HCT116 (cell line): ENCODE measurements at regions not wholly inside any gene's neighbourhood (a gene's known extent, or its start where the extent isn't known, plus 50 kb on each side); places are given as distances from the start of the nearest gene placed in this dataset.

ENCODE experiments used
- ATAC-seq: fragments of 200-7000 bp; cut with Tn5 transposase; 2 replicates; pipeline ENCODE4 v1.9.1; 2020; ENCODE audit warnings: mild to moderate bottlenecking, moderate library complexity
- BruUV-seq: library from RNA; stranded (reverse); fragments of 400-500 nt; replicated peaks from 2 replicates; lab custom pipeline; 2021; lab: Mats Ljungman, UMichigan
- CTCF ChIA-PET: fragments of 300-600 bp; sonication (Branson Sonifier 250); formaldehyde crosslinking; loops from one replicate; lab custom pipeline; 2021; ENCODE audit warnings: antibody characterized with exemption; lab: Charles Lee
- POLR2A ChIA-PET: fragments of 300-600, 350-600 bp; sonication (Branson Sonifier 250); formaldehyde crosslinking; loops from one replicate; lab custom pipeline; 2021; ENCODE audit warnings: antibody characterized with exemption; lab: Charles Lee
- RAD21 ChIA-PET, 2 experiments: fragments of 300-600 bp; sonication (Branson Sonifier 250); formaldehyde crosslinking; loops; one replicate each; lab custom pipeline; 2023; ENCODE audit warnings: low total read pairs in 2 of 2; ENCODE audit not compliant: uncharacterized antibody in 2 of 2, unreplicated experiment in 2 of 2, low non-redundant PET in 1 of 2; lab: Charles Lee
- DNase-seq: peaks from one replicate; pipeline ENCODE4 v3.0.0-alpha.2; 2010; ENCODE audit warnings: low read depth, low spot score
- H2AFZ ChIP-seq: fragments of 200-600 bp; shearing (Covaris generic), sonication (generic); 2 replicates; pipeline ENCODE4 v1.6.1; 2017; ENCODE audit warnings: low read depth, mixed run types, mixed read lengths, antibody characterized with exemption, low read length; ENCODE audit not compliant: poor library complexity, severe bottlenecking
- H3K27ac ChIP-seq: 2 replicates; pipeline ENCODE4 v1.5.1; 2012; ENCODE audit warnings: low read depth, low read length
- H3K27me3 ChIP-seq: fragments of 200-600 bp; sonication (generic); 2 replicates; pipeline ENCODE4 v1.6.1; 2016; ENCODE audit warnings: mixed run types, low read length, mixed read lengths; ENCODE audit not compliant: insufficient read depth
- H3K36me3 ChIP-seq, 2 experiments: fragments of 200-500 bp in 1 of 2; fragments of 200-600 bp in 1 of 2; sonication (Bioruptor generic) in 1 of 2; sonication (generic) in 1 of 2; 2 replicates each; pipeline versions ENCODE4 v1.5.1 to v1.6.1; 2014 to 2016; ENCODE audit warnings: low read length in 2 of 2, inconsistent platforms in 1 of 2, mixed read lengths in 1 of 2, mixed run types in 1 of 2; ENCODE audit not compliant: insufficient read depth in 2 of 2, control insufficient read depth in 1 of 2
- H3K4me1 ChIP-seq, 2 experiments: fragments of 200-600 bp in 1 of 2; sonication (generic) in 1 of 2; 2 replicates each; pipeline versions ENCODE4 v1.5.1 to v1.6.1; 2012 to 2017; ENCODE audit warnings: low read length in 2 of 2, inconsistent platforms in 1 of 2, mild to moderate bottlenecking in 1 of 2, mixed read lengths in 1 of 2, mixed run types in 1 of 2, moderate library complexity in 1 of 2; ENCODE audit not compliant: insufficient read depth in 2 of 2, control insufficient read depth in 1 of 2
- H3K4me2 ChIP-seq: fragments of 200-600 bp; sonication (generic); 2 replicates; pipeline ENCODE4 v1.6.1; 2017; ENCODE audit warnings: mixed run types, low read length, mixed read lengths
- H3K4me3 ChIP-seq, 2 experiments: fragments of 200-600 bp in 1 of 2; sonication (generic) in 1 of 2; replicated peaks in 1 of 2; 2 replicates each; pipeline ENCODE4 v1.5.1; 2011 to 2016; ENCODE audit warnings: low read length in 2 of 2, control low read depth in 1 of 2, low read depth in 1 of 2, mild to moderate bottlenecking in 1 of 2, mixed read lengths in 1 of 2, mixed run types in 1 of 2
- H3K79me2 ChIP-seq: fragments of 200-600 bp; sonication (generic); 2 replicates; pipeline ENCODE4 v1.6.1; 2017; ENCODE audit warnings: mild to moderate bottlenecking, mixed run types, low read length, moderate library complexity, mixed read lengths; ENCODE audit not compliant: insufficient read depth
- H3K9ac ChIP-seq: fragments of 200-600 bp; sonication (generic); 2 replicates; pipeline ENCODE4 v1.6.1; 2016; ENCODE audit warnings: low read length, mixed read lengths
- H3K9me2 ChIP-seq: fragments of 200-600 bp; sonication (generic), shearing (Covaris generic); 2 replicates; pipeline ENCODE4 v1.6.1; 2017; ENCODE audit warnings: mixed run types, mild to moderate bottlenecking, moderate library complexity; ENCODE audit not compliant: insufficient read depth
- H3K9me3 ChIP-seq, 2 experiments: fragments of 200-500 bp in 1 of 2; fragments of 200-600 bp in 1 of 2; sonication (Bioruptor generic) in 1 of 2; sonication (generic) in 1 of 2; 2 replicates each; pipeline ENCODE4 v1.6.1; 2014 to 2017; ENCODE audit warnings: low read length in 2 of 2, mixed read lengths in 2 of 2, inconsistent platforms in 1 of 2, low read depth in 1 of 2, mild to moderate bottlenecking in 1 of 2, mixed run types in 1 of 2, moderate library complexity in 1 of 2; ENCODE audit not compliant: control insufficient read depth in 1 of 2, insufficient read depth in 1 of 2
- H4K20me1 ChIP-seq: fragments of 200-600 bp; sonication (generic), shearing (Covaris generic); 2 replicates; pipeline ENCODE4 v1.6.1; 2017; ENCODE audit warnings: mixed run types, mild to moderate bottlenecking, moderate library complexity; ENCODE audit not compliant: insufficient read depth
- ATF3 ChIP-seq: IDR thresholded peaks from 2 replicates; pipeline ENCODE4 v1.6.1; 2012
- CEBPB ChIP-seq: IDR thresholded peaks from 2 replicates; pipeline ENCODE4 v1.6.1; 2012; ENCODE audit warnings: low read depth
- EZH2phosphoT487 ChIP-seq: fragments of 200-600 bp; IDR thresholded peaks from 2 replicates; pipeline ENCODE4 v1.6.1; 2018; ENCODE audit warnings: antibody characterized with exemption, borderline replicate concordance
- MAX ChIP-seq: IDR thresholded peaks from 2 replicates; pipeline ENCODE4 v1.6.1; 2012
- POLR2AphosphoS5 ChIP-seq: IDR thresholded peaks from 2 replicates; pipeline ENCODE4 v1.6.1; 2011; ENCODE audit warnings: mild to moderate bottlenecking, low read depth, low read length, moderate library complexity
- SIN3A ChIP-seq: IDR thresholded peaks from 2 replicates; pipeline ENCODE4 v1.6.1; 2012; ENCODE audit warnings: low read depth
- ZBTB33 ChIP-seq: IDR thresholded peaks from 2 replicates; pipeline ENCODE4 v1.6.1; 2011; ENCODE audit warnings: mild to moderate bottlenecking, low read length, moderate library complexity; ENCODE audit not compliant: insufficient replicate concordance; ENCODE audit errors: extremely low read depth
- intact Hi-C: fragments of 100-400 bp; cut with micrococcal nuclease; formaldehyde crosslinking; loops from 2 replicates; pipeline ENCODE4 v1.10.0; 2022

GRCh38 chr9:20227166-20227874, 395.0 kb downstream of the MLLT3 start:
- Histone ChIP-seq H3K9ac (no peak overlapping the region), H3K36me3 (no peaks in the 10 kb centered on the region), H3K79me2 (no peaks in the 10 kb centered on the region), H2AFZ (no peak overlapping the region), H3K27me3 (0 out of 2 replicates have a peak, but pooled peaks cover 16% of the 10 kb centered on the region), H3K9me3 (no peaks in the 10 kb centered on the region), H4K20me1 (no peaks in the 10 kb centered on the region), H3K4me1 (no peaks in the 10 kb centered on the region), H3K4me3 (no peak overlapping the region), H3K27ac (no peak overlapping the region), H3K9me2 (no peaks in the 10 kb centered on the region), H3K4me2 (no peak overlapping the region)
- ChIA-PET POLR2A (no interaction called here), RAD21 (no interaction called here), CTCF (no interaction called here)
- intact Hi-C loops = no loop called here
- no peak for ATAC-seq
- no peak for DNase-seq
- no TSS peak for BruUV-seq
- TF ChIP-seq SIN3A = no peak
- no peak for TF ChIP-seq CEBPB
- TF ChIP-seq POLR2AphosphoS5 = no peak
- no peak for TF ChIP-seq MAX
- no peak for TF ChIP-seq ATF3
- TF ChIP-seq EZH2phosphoT487 = no peak
- no peak for TF ChIP-seq ZBTB33
